Fibroblast of lung (primary cell): ENCODE measurements at regions not wholly inside any gene's neighbourhood (a gene's known extent, or its start where the extent isn't known, plus 50 kb on each side); places are given as distances from the start of the nearest gene placed in this dataset.

Experiments
- DNase-seq, 2 donors: peaks; one replicate each; pipeline versions ENCODE4 v3.0.0 to v3.0.0-alpha.2; 2010; ENCODE audit warnings: low read depth in 2 of 2
- H2AFZ ChIP-seq: 2 replicates; pipeline ENCODE4 v1.5.1; 2012; ENCODE audit warnings: low read length, control low read depth, inconsistent platforms
- H3K27ac ChIP-seq: 2 replicates; pipeline ENCODE4 v1.5.1; 2011; ENCODE audit warnings: low read length, control low read depth; ENCODE audit not compliant: insufficient read depth
- H3K27me3 ChIP-seq: 2 replicates; pipeline ENCODE4 v1.5.1; 2011; ENCODE audit warnings: mild to moderate bottlenecking, low read length; ENCODE audit not compliant: control insufficient read depth, insufficient read depth
- H3K36me3 ChIP-seq: 2 replicates; pipeline ENCODE4 v1.5.1; 2011; ENCODE audit warnings: low read length; ENCODE audit not compliant: control insufficient read depth, insufficient read depth
- H3K4me1 ChIP-seq: 2 replicates; pipeline ENCODE4 v1.5.1; 2011; ENCODE audit warnings: low read length; ENCODE audit not compliant: control insufficient read depth, insufficient read depth; ENCODE audit errors: extremely low read depth
- H3K4me2 ChIP-seq: 2 replicates; pipeline ENCODE4 v1.5.1; 2011; ENCODE audit warnings: low read length, control low read depth; ENCODE audit not compliant: insufficient read depth; ENCODE audit errors: extremely low read depth
- H3K4me3 ChIP-seq, 4 experiments: fragments of 200-600 bp in 1 of 4; sonication (generic) in 1 of 4; replicated peaks in 1 of 4; 2 replicates each; pipeline ENCODE4 v1.5.1; 2011 to 2016; ENCODE audit warnings: low read length in 4 of 4, low read depth in 3 of 4, mild to moderate bottlenecking in 3 of 4, control low read depth in 2 of 4, inconsistent platforms in 1 of 4, mixed read lengths in 1 of 4; ENCODE audit not compliant: insufficient read depth in 1 of 4; ENCODE audit errors: control extremely low read depth in 1 of 4
- H3K79me2 ChIP-seq: 2 replicates; pipeline ENCODE4 v1.5.1; 2012; ENCODE audit warnings: mild to moderate bottlenecking, low read length, inconsistent platforms; ENCODE audit not compliant: control insufficient read depth, insufficient read depth
- H3K9ac ChIP-seq: 2 replicates; pipeline ENCODE4 v1.5.1; 2011; ENCODE audit warnings: mild to moderate bottlenecking, low read length, control low read depth; ENCODE audit not compliant: insufficient read depth
- H3K9me3 ChIP-seq: 2 replicates; pipeline ENCODE4 v1.5.1; 2012; ENCODE audit warnings: low read depth, low read length; ENCODE audit not compliant: control insufficient read depth, insufficient read depth
- H4K20me1 ChIP-seq: 2 replicates; pipeline ENCODE4 v1.5.1; 2011; ENCODE audit warnings: low read length; ENCODE audit not compliant: control insufficient read depth, insufficient read depth; ENCODE audit errors: extremely low read depth
- CTCF ChIP-seq, 2 donors: IDR thresholded peaks in 1 of 2; conservative IDR thresholded peaks in 1 of 2; 1 replicate in 1 of 2; 2 replicates in 1 of 2; pipeline ENCODE4 v1.5.1; 2011 to 2012; ENCODE audit warnings: low read length in 2 of 2, control low read depth in 1 of 2, inconsistent platforms in 1 of 2, low read depth in 1 of 2, mild to moderate bottlenecking in 1 of 2
- EZH2 ChIP-seq: IDR thresholded peaks from 2 replicates; pipeline ENCODE4 v1.5.1; 2012; ENCODE audit warnings: low read length, control low read depth, mild to moderate bottlenecking; ENCODE audit errors: missing control alignments

- Histone ChIP-seq H3K9ac (no peak overlapping the region), H3K4me3 (no peak overlapping the region), H3K36me3 (no peaks in the 10 kb centered on the region), H3K27me3 (no peaks in the 10 kb centered on the region), H3K27ac (no peak overlapping the region), H4K20me1 (no peaks in the 10 kb centered on the region), H3K4me1 (peaks cover 7% of the 10 kb centered on the region), H3K79me2 (no peaks in the 10 kb centered on the region), H3K4me2 (no peak overlapping the region), H2AFZ (no peak overlapping the region), H3K9me3 (no peaks in the 10 kb centered on the region)
- no peak for TF ChIP-seq CTCF (conservative IDR thresholded peaks at IDR 0.05 in 1 of 2, IDR thresholded peaks at IDR 0.05 in 1 of 2; ENCODE audit: low read depth in 1 of 2, low read length in 2 of 2)
- no peak for TF ChIP-seq EZH2
- DNase-seq, result no peak
Observed at GRCh38 chr5:115396081-115396480, 99.6 kb upstream of the CCDC112 start.

- no peak for DNase-seq
- no peaks in the 10 kb centered on the region for H4K20me1 ChIP-seq
- no peak overlapping the region for H3K4me3 ChIP-seq
- H3K4me1 ChIP-seq, result peaks cover 14% of the 10 kb centered on the region
- H3K36me3 ChIP-seq, result no peaks in the 10 kb centered on the region
- H3K79me2 ChIP-seq, result no peaks in the 10 kb centered on the region
- no peaks in the 10 kb centered on the region for H3K9me3 ChIP-seq
- no peak overlapping the region for H2AFZ ChIP-seq
- H3K4me2 ChIP-seq, result no peak overlapping the region
- no peaks in the 10 kb centered on the region for H3K27me3 ChIP-seq
- H3K9ac ChIP-seq, result no peak overlapping the region
- no peak overlapping the region for H3K27ac ChIP-seq
- TF ChIP-seq EZH2 (no peak), CTCF (conservative IDR thresholded peaks at IDR 0.05 in 1 of 2, IDR thresholded peaks at IDR 0.05 in 1 of 2; ENCODE audit: low read depth in 1 of 2, low read length in 2 of 2) (no peak)
Observed at GRCh38 chr5:115394531-115394930, 98.1 kb upstream of the CCDC112 start.

- DNase-seq, result no peak
- Histone ChIP-seq H3K4me1 (peaks cover 16% of the 10 kb centered on the region), H3K27ac (no peak overlapping the region), H3K79me2 (no peaks in the 10 kb centered on the region), H3K4me3 (no peak overlapping the region), H3K9me3 (no peaks in the 10 kb centered on the region), H3K9ac (no peak overlapping the region), H3K4me2 (no peak overlapping the region), H4K20me1 (no peaks in the 10 kb centered on the region), H3K27me3 (no peaks in the 10 kb centered on the region), H3K36me3 (no peaks in the 10 kb centered on the region), H2AFZ (no peak overlapping the region)
- TF ChIP-seq EZH2 (no peak), CTCF (conservative IDR thresholded peaks at IDR 0.05 in 1 of 2, IDR thresholded peaks at IDR 0.05 in 1 of 2; ENCODE audit: low read depth in 1 of 2, low read length in 2 of 2) (no peak)
Observed at GRCh38 chr5:115393239-115393638, 96.8 kb upstream of the CCDC112 start.
